ENCODE measurements at regions not wholly inside any gene's neighbourhood (a gene's known extent, or its start where the extent isn't known, plus 50 kb on each side); places are given as distances from the start of the nearest gene placed in this dataset.
"Not testable (repeated sequence)": the region's sequence is repeated elsewhere in the genome, so short reads cannot be mapped to it uniquely, and the experiment has no call there.

DNA sequence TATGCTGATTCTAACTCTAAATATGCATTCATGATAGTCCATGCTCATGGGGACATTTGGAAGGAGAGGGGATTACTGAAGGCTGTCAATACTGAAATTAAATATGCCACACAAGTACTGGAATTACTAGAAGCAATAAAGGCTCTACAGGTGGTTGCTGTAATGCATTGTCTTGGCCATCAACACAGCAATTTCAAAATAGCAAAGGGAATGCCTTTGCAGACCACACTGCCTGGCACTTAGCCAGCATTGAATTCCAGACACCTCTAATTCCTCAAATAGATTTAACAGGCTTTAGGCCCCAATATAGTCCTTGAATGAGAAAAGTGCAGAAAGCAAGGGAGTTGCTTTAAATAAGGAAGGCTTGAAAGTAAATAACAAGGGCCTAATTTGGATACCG, 115.8 kb upstream of the PLCL2 start:
- no peak for DNase-seq (ENCODE audit: low read depth in 2 of 2, low spot score in 1 of 2)

DNA sequence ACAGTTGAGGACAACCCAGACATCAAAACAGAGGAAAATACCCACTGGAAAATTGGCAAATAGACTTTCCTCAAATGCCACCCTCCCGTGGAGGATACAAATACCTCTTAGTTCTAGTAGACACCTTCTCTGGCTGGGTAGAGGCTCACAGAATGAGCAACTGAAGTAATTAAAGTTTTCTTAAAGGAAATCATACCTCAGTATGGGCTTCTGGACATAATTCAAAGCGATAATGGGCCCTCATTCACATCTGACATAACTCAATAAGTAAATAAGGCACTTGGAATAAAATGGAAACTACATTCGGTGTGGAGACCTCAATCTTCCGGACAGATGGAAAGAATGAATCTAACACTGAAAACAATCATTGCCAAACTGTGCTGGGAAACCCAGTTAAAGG, 115.2 kb upstream of the PLCL2 start:
- no peak for DNase-seq (ENCODE audit: low read depth in 2 of 2, low spot score in 1 of 2)

GRCh38 chr3:16770021-16770420, 114.7 kb upstream of the PLCL2 start:
- DNase-seq (ENCODE audit: low read depth in 2 of 2, low spot score in 1 of 2): no peak

DNA sequence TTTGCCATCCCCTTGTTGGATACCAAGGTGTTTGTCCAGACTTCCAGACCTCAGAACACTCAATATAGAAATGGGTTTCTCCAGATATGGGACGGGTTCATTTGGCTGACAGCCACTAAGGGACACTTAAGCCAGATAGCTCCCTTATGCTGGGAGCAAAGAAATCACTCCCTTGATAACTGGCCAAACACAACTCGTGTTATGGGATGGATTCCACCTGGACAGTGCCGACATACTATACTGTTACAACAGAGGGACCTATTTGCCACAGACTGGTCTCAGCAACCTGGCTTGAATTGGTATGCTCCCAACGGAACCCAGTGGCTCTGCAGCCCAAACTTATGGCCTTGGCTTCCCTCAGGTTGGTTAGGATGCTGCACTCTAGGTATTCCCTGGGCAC, 114.0 kb upstream of the PLCL2 start:
- DNase-seq (ENCODE audit: low read depth in 2 of 2, low spot score in 1 of 2): no peak

DNA sequence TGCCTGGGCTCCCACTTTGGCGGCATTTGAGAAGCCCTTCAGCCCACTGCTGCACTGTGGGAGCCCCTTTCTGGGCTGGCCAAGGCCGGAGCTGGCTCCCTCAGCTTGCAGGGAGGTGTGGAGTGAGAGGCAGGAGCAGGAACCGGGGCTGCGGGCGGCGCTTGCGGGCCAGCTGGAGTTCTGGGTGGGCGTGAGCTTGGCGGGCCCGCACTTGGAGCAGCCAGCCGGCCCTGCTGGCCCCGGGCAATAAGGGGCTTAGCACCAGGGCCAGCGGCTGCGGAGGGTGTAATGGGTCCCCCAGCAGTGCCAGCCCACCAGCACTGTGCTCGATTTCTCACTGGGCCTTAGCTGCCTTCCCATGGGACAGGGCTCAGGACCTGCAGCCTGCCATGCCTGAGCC, 111.2 kb upstream of the PLCL2 start:
- not testable (repeated sequence) for DNase-seq (ENCODE audit: low read depth in 2 of 2, low spot score in 1 of 2)

DNA sequence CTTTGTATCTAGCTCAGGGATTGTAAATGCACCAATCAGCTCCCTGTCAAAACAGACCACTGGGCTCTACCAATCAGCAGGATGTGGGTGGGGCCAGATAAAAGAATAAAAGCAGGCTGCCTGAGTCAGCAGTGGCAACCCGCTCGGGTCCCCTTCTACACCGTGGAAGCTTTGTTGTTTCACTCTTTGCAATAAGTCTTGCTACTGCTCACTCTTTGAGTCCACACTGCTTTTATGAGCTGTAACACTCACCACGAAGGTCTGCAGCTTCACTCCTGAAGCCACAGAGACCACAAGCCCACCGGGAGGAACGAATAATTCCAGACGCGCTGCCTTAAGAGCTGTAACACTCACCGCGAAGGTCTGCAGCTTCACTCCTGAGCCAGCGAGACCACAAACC, 110.2 kb upstream of the PLCL2 start:
- DNase-seq (ENCODE audit: low read depth in 2 of 2, low spot score in 1 of 2): not testable (repeated sequence)

DNA sequence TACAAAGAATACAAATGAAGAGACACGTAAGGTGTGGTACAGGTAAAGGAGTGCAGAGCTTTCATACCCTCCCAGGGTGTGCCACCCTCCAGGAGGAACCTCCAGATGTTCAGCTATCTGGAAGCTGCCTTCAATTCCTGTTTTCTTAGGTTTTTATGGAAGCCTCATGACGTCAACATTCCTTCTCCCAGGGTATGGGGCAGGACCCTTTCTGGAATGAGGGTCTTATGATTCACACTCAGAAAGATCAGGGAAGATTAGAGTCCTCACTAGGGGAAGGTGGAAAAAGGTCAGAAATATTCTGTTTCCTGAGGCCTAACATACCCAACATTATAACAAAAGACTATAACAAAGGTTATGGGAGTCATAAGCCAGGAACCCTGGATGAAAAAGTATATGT, 99.8 kb upstream of the PLCL2 start:
- DNase-seq (ENCODE audit: low read depth in 2 of 2, low spot score in 1 of 2): no peak

DNA sequence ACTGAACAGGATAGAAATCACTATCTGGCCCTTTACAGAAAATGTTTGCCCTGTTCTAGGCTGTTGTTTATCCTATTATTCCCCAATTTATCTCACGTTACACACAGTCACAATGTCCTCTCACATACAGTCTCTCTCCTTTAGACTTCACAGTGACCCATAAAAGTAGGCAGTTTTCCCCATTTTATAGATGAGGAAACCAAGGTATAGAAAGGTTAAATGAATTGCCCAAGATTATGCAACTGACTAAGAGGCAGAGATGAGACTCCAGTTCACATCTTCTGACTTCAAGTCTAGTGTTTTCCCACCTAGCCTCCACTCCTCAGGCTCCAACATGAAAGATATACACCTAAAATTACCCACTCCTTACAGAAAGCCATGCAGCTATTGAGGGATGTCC, 99.3 kb upstream of the PLCL2 start:
- no peak for DNase-seq (ENCODE audit: low read depth in 2 of 2, low spot score in 1 of 2)

DNA sequence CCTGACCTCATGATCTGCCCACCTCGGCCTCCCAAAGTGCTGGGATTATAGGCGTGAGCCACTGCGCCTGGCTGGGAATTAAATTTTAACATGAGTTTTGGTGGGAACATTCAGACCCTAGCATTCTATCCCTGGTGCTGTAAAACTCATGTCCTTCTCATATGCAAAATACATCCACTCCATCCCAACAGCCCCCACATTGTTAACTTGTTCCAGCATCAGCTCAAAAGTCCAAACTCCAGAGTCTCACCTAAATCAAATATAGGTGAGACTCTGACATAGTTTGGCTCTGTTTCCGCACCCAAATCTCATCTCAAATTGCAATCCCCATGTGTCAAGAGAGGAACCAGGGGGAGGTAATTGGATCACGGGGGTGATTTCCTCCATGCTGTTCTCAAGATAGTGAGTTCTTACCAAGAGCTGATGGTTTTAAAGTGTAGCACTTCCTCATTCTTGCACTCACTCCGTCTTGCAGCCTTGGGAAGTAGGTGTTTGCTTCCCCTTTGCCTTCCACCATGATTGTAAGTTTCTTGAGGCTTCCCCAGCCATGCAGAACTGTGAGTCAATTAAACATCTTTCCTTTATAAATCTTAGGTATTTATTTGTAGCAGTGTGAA, 96.2 kb upstream of the PLCL2 start:
- DNase-seq (ENCODE audit: low read depth in 2 of 2, low spot score in 1 of 2): no peak

- DNase-seq (ENCODE audit: low read depth in 2 of 2, low spot score in 1 of 2): peak in 1 of 2 donors; percentile 4
Measured at GRCh38 chr3:16789344-16790120, 95.2 kb upstream of the PLCL2 start.

DNA sequence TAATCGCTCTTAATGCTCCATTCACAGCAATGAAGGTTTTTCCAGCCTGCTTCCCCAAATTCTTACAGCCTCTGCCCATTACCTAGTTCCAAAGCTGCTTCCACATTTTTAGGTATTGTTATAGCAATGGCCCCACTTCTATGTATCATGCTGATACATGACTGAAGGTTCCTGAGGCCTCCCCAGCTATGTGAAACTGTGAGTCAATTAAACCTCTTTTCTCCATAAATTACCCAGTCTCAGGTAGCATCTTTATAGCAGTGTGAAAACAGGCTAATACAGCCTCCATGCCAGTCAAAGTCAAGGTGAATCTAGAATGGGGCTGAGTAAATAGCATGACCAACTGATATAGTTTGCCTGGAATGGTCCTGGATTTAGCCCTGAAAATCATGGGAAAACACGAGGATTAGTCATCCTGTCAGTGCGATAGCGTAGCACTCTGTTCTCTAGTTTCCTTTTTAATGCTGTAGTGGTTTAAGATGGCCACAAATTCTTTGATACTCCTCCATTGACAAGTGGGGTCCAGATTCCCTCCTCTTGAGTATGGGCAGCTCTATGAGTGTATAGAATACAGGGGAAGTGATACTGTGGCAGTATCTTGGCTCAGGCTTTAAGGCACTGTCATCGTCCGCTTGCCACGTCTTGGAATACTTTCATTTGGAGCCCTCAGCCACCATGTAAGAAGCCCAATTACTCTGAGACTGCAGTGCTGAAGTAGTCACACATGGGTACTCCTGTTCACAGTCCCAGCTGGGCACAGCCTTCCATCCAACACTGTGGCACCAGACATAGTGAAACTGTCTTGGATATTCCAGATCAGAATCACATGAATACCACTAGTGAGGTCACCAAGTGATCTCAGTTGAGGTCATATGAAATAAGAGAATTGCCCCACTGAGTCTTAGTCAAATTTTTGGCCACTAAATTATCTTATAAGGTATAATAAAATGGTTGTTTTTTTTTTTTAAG, 94.0 kb upstream of the PLCL2 start:
- no peak for DNase-seq (ENCODE audit: low read depth in 2 of 2, low spot score in 1 of 2)

- DNase-seq (ENCODE audit: low read depth in 2 of 2, low spot score in 1 of 2): no peak
Measured at GRCh38 chr3:16793321-16793720, 91.4 kb upstream of the PLCL2 start.

DNA sequence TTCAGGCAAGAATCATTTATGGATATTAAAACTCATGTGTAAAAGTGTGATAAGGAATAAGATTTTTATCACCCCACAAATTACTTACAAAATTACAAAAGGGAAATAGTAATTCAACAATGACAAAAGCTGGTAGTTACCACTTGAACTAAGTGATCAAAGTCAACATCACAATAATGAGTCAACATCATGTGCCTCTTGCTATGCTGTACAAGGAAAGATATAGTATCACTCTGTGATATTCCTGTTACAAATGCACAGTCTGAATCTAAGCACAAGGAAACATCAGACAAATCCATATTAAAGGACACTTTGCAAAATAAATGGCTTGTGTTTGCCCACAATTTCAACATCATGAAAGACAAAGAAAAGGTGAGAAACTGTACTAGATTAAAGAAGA, 90.5 kb upstream of the PLCL2 start:
- DNase-seq (ENCODE audit: low read depth in 2 of 2, low spot score in 1 of 2): no peak

- no peak for DNase-seq (ENCODE audit: low read depth in 2 of 2, low spot score in 1 of 2)
Measured at GRCh38 chr3:16795581-16795980, 89.2 kb upstream of the PLCL2 start.

DNA sequence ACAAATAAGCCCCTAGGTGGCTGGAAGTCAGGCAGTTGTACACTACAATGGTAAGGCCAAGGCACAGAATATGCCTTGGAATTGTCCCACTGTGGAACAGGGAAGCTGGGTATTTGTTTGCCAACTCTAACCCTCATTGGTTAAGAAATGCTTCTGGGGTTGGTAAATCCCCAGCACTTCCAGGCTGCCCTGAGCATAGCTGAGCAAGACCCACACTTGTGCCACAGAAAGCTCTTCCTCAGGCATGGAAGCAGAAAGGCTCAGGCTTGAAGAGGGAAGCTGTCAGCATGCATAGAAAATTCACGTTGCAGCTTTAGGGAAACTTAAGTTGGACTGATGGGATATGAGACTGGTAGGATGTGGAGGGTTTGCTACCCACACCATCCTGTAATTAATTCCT, 86.9 kb upstream of the PLCL2 start:
- DNase-seq (ENCODE audit: low read depth in 2 of 2, low spot score in 1 of 2): no peak

- no peak for DNase-seq (ENCODE audit: low read depth in 2 of 2, low spot score in 1 of 2)
Measured at GRCh38 chr3:16798738-16799137, 86.0 kb upstream of the PLCL2 start.

- DNase-seq (ENCODE audit: low read depth in 2 of 2, low spot score in 1 of 2): no peak
Measured at GRCh38 chr3:16800361-16800760, 84.4 kb upstream of the PLCL2 start.

- DNase-seq (ENCODE audit: low read depth in 2 of 2, low spot score in 1 of 2): no peak
Measured at GRCh38 chr3:16801223-16801622, 83.5 kb upstream of the PLCL2 start.

- DNase-seq (ENCODE audit: low read depth in 2 of 2, low spot score in 1 of 2): no peak
Measured at GRCh38 chr3:16801698-16802097, 83.1 kb upstream of the PLCL2 start.

DNA sequence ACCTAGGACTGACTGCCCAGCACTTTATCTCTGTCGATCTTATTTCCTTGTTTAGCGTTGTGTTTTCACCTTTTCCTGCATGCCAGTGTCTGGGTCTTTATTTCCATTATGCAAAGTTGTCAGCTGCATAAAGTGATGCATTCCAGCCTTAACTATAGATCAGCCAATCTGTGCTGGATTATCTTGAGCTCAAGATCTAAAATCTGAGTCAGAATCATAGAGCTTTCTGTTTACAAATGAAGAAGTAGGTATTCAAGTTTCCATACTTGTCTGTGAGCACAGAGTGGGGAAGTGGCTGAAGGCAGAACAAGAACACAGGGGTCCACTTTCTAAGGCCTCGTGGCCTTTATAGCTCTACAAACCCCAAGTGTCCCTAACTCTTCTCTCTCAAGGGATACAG, 82.4 kb upstream of the PLCL2 start:
- DNase-seq (ENCODE audit: low read depth in 2 of 2, low spot score in 1 of 2): no peak

DNA sequence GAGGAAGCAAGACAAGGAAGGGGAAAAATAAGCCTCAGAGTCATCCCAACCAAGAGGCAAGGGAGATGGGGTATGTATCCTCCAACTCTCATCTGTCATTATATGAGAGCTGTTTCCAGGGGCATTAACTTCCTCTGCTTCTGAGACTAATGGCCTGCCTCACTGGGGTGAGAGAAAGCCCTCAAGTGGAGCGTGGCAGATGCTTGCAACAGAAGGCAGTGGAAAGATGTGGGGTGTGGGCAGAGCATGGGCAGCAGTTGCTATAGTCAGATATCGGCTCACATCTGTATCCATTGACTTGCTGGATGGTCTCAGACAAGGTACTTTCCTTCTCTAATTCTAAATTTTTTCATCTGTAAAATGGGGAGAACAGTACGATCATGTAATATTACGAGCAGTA, 81.7 kb upstream of the PLCL2 start:
- DNase-seq (ENCODE audit: low read depth in 2 of 2, low spot score in 1 of 2): no peak

- DNase-seq (ENCODE audit: low read depth in 2 of 2, low spot score in 1 of 2): no peak
Measured at GRCh38 chr3:16807391-16807790, 77.4 kb upstream of the PLCL2 start.

Data from stimulated activated CD8-positive, alpha-beta memory T cell treated with anti-CD3 and anti-CD28 coated beads, Interleukin-4, amount 100 ng/mL, for 1 hour (primary cell).